HG02610 (cell line): ENCODE measurements at regions not wholly inside any gene's neighbourhood (a gene's known extent, or its start where the extent isn't known, plus 50 kb on each side); places are given as distances from the start of the nearest gene placed in this dataset.

Source experiments
- ATAC-seq: cut with Tn5 transposase; IDR thresholded peaks from one replicate; pipeline ENCODE4 v1.9.1; 2021; ENCODE audit warnings: mild to moderate bottlenecking, moderate library complexity; ENCODE audit not compliant: unreplicated experiment

- ATAC-seq: no peak
Observed at GRCh38 chr5:73267766-73268435, 94.9 kb downstream of the TMEM174 start.

DNA sequence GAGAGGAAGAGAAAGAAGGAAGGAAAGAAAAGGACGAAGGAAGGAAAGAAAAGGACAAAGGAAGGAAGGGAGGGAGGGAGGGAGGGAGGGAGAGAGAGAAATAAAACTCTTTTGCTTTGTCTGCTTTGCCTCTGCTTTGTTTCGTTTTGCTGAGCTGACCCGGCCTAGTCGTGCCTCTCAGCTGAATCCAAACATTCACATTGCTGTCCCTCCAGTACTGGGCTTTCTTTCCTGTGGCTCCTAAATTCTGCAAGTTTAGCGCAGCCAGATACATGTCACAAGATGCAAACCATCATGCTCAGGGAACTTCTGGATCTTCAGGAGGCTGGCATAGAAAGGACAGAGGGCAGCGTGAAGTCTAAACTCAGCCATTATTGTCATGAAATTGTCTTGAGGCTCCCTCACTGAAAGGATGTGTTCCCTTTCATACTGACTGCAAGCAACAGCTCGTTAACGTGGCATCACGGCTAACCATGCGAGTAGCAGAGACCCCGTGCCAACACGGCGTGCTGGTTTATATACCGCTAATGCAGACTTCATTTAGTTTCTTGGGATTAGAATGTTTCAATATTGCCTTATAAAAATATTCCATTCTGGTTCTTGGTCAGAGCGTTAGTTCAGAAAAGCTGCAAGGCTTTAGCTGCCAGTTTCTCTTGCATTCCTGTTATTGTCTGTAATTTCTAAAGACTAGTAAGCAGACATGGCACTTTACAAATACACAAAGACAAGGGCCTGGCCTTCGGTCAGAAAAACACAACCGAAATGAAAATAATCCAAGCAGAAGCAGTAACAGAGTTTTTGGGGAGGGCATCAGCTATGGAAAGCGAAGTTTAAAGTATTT is 94.2 kb downstream of the TMEM174 start:
- no peak for ATAC-seq

GRCh38 chr5:73266176-73266738 is 93.3 kb downstream of the TMEM174 start:
- ATAC-seq: no peak

DNA sequence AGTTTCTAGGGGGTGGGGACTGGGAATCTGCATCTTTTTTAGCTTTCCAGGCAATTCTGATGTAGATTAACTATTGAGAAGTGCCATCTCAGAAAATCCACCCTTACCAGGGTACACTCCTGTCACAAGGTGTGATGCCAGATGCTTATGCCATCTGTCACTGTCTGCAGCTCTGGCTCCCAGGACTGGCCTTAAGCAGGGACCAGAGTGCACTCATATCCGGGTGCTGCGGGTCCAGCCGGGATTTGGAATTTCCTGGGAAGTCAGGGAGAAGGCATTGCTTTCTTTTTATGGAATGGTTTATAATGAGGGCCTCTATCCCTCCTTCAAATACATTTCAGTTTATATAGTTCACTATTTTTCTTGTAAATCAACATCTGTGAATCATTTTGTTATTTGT is 92.6 kb downstream of the TMEM174 start:
- no peak for ATAC-seq

DNA sequence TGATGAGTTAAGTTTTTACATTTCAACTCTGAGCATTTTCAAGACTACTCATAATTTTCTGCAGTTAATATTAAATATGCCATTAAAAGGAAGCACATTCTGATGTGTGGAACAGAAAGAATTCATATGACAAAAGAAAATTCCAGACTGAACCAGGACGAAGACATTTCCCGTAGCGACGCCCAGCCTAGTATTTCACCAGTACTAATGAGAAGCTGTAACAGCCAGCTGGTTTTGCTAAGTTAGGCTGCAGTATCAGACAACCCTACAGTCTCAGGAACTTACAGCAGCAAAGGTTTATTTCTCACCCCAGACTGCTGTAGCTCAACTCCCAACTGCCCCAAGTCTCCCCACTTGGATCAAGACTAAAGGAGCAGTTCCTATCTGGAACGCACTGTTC is 91.6 kb downstream of the TMEM174 start:
- no peak for ATAC-seq

DNA sequence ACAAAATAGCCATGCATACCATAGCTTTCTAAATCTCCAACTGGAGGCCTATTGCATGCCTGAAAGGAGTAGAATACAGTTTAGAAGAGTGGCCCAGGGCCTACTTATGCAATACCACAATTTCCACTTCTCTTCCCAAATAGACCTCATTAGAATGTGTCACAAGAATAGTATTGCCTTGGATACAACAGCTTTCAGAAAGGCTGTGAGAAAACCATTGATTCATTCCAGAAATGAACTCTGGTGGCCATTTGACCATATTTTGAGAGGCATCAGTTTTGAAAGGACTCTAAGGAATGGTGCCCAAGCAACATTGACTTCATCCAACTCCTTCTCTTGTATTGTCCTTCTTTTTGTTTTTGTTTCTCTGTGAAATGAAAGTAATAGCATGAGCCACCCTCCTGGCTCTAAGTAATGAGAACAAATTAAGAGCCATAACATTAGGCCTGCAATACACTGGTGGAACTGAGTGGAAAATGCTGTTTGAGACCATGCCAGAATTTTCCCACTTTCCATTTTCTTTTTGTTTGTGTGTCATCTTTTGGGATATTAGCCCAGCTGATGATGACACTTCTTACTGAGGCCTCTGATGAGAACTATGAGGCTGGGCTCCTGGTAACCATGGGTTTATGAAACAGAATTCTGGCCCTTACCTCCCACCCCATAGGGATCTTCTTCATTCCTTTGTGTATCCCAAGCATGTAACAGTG is 90.2 kb downstream of the TMEM174 start:
- ATAC-seq: no peak

DNA sequence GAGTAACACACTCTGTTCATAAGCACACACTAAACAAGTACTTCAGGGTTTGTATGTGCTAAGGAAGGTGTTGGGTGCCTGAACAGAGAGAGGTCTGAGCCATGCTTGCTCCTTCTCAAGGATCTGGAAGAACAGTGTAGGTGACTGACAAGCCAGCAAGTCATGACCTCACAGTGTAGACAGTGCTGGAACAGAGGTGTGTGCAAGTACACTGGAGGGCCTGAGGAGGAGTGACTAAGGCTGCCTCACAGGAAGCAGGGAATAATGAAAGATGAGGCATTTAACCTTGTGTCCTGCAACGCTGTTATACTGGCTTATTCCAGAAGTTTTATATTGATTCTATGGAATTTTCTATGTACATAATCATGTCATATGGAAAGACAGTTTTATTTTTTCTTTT is 83.9 kb downstream of the TMEM174 start:
- no peak for ATAC-seq

- no peak for ATAC-seq
Observed at GRCh38 chr5:73256462-73256861, 83.5 kb downstream of the TMEM174 start.

DNA sequence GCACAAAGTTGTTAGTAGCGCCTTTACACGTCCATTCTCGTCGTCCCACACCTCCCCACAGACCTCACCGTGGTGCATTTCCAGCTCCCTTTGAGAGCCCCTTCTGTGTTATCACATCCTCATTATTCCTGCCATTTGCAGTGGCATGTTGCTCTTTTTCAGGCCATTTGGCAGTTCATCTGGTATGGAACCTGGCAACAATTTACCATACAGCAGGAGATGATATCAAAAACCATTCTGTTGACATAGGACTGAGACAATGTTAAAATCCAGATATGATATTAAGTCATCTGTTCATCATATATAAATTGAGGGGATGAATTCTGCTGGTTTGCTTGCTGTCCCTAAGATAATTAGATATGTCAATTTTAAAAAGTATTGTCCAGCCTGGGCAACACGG is 83.0 kb downstream of the TMEM174 start:
- no peak for ATAC-seq

DNA sequence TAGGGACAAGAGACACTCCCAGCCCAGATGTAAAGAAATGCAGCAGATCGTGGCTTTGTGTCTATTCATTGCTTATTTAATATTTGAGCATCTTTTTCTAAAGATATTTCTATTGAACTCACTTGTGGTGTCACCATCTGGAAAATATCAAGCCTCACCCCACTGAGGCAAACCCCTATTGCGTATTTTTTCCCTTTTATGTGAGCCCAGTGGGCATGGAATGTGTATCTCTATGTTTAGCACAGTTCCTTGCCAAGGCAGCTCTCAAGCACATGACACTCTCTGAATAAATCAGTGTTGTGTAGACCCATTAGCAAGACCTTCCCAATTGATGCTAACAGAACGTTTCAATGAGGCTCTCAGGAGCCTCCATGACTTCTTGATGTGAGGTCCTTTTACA is 81.6 kb downstream of the TMEM174 start:
- no peak for ATAC-seq

- no peak for ATAC-seq
Observed at GRCh38 chr5:73253047-73253660, 80.2 kb downstream of the TMEM174 start.

- no peak for ATAC-seq
Observed at GRCh38 chr5:73250645-73251044, 77.7 kb downstream of the TMEM174 start.

- no peak for ATAC-seq
Observed at GRCh38 chr5:73242735-73243134, 69.7 kb downstream of the TMEM174 start.

GRCh38 chr5:73238873-73239272 is 65.9 kb downstream of the TMEM174 start:
- ATAC-seq: no peak

GRCh38 chr5:73236541-73237128 is 63.6 kb downstream of the TMEM174 start:
- ATAC-seq: no peak

DNA sequence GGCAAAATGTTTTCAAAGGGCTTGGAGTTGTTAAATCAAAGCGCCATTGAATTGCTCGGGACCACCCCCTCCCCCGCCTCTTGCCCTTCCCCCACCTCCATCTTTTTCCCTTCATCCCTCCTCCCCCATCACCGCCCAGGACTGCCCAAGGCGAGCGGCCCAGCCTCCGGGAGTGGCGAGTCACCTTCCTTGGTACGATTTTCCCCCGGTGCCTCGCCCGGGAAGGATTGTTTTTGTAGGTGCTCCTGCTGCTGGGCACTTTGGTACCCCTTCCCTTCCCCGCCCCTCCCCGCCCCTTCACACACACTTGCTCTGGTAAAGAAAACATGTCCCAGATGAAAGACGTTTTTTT is 61.2 kb downstream of the TMEM174 start:
- no peak for ATAC-seq

DNA sequence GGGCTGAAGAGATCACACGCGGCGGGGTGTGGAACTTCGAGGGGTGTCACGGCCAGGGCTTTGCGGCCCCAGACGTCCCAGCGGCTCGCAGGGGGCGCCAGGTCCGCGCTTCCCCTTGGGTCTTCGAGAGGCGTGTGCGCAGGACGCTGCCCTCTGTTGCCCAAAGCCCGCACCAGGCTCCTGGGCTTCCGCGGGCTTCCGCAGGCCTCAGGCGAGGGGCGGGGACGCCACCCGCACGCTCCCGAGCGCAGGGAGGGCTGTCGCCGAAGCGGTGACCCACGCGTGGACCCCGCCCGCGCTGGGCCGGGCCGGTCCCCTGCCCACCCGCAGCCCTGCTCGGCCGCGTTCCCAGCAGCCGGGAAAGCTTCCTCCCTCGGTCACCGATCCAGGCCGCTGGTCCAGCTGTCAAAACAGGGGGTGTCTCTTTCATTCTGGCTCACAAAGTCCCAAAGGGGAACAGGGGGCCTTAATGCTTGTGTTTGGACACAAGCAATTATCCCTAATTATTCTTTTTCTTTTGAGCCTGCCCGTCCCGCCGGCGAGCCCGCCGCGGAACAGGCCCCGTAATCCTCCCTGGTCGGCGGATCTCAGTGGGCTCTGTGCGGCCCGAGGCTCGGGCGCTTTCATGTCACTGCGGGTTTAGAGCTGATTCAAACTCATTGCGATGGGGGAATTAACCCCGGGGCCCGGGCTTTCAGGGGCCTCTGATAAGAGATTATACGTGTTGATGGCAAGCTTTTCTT is 60.6 kb downstream of the TMEM174 start:
- no peak for ATAC-seq

- no peak for ATAC-seq
Observed at GRCh38 chr5:73233053-73233460, 60.1 kb downstream of the TMEM174 start.

DNA sequence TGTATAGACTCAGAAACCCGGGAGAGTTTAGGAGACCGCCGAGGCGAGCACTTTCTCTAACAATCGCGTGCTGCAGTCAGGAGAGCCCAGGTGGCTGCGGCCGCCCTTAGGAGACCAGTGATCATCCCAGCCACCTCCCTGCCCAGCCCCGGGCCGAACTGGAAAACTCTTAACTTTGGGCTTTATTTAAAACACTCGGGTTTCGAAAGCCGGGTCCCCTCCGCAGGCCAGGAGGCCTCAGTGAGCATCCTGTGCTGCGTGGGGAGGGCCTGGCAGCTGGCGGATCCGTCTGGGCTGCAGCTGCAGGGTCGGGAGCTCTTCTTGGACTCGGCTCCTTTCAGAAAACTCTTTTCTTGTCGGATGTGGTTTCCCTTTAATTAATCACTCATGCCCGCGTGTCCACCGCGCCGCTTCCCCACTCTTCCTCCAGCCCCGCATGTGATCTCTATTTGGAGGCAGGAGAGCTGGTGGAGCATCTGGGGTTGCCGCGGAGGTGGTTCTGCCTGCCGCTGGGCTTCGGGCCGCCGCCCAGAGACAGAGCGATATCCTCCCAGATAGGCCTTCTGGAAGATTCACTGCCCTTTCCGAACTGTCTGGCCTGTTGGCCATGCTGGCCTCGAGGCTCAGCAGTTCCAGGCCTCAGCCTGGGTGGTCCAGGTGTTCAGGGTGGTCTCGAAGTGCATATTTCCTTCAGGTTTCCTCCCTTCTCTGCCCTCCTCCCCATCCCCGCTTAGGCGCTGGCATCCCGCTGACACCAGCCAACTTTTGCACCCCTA is 59.5 kb downstream of the TMEM174 start:
- no peak for ATAC-seq
